Stimulated activated CD8-positive, alpha-beta memory T cell treated with anti-CD3 and anti-CD28 coated beads, Interleukin-4, amount 100 ng/mL, for 1 hour (primary cell): ENCODE measurements at regions not wholly inside any gene's neighbourhood (a gene's known extent, or its start where the extent isn't known, plus 50 kb on each side); places are given as distances from the start of the nearest gene placed in this dataset.
"Not testable (repeated sequence)": the region's sequence is repeated elsewhere in the genome, so short reads cannot be mapped to it uniquely, and the experiment has no call there.

Source experiments
- DNase-seq, 2 donors: peaks; one replicate each; pipeline ENCODE4 v3.0.0-alpha.2; 2020; ENCODE audit warnings: low read depth in 2 of 2, low spot score in 1 of 2

DNA sequence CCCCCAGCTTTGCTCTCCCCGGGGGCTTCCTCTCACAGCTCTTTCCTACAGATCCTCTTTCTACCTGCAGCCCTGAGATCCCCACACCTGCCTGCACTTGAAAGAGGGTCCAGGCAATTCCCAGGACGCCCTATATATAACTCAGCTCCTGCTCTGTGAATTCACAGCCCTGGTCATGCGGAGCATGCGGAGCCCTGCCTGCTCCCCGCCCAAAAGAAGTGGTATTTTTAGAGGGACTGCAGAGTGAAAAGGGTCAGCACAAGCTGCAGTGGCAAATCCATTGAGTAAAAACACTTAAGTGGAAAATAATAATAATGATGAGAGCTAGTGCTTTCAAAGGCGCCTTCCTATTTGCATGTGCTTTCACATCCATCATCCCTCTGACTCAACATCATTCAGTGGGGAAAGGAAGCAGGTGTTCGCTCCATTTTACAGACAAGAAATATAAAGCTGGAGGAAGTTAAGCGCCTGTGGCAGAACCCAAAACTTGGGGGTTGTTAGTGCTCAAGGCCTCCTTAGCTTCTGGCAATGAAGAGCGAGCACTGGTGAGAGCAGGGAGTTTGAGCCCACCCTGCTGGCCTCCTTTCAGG lies 76.3 kb upstream of the LIPC start:
- no peak for DNase-seq

DNA sequence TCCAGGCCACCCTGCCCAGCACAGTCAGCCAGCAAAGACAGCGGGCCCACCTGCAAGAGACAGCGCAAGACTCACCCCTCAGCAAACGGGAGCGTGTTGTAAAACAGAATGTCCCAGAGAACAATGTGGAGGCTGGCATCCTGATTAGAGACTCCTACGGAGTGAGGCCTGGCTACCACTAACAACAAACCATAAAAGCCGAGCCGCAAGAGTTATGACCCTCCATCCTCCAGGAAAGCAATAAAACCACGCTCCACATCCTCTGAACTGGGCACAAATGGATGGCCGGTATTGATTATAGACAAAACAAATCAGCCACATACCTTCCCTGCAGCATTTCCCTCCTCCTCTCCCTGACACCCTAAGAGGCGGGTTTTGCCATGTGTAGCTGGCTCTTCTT lies 75.8 kb upstream of the LIPC start:
- DNase-seq, result no peak

DNA sequence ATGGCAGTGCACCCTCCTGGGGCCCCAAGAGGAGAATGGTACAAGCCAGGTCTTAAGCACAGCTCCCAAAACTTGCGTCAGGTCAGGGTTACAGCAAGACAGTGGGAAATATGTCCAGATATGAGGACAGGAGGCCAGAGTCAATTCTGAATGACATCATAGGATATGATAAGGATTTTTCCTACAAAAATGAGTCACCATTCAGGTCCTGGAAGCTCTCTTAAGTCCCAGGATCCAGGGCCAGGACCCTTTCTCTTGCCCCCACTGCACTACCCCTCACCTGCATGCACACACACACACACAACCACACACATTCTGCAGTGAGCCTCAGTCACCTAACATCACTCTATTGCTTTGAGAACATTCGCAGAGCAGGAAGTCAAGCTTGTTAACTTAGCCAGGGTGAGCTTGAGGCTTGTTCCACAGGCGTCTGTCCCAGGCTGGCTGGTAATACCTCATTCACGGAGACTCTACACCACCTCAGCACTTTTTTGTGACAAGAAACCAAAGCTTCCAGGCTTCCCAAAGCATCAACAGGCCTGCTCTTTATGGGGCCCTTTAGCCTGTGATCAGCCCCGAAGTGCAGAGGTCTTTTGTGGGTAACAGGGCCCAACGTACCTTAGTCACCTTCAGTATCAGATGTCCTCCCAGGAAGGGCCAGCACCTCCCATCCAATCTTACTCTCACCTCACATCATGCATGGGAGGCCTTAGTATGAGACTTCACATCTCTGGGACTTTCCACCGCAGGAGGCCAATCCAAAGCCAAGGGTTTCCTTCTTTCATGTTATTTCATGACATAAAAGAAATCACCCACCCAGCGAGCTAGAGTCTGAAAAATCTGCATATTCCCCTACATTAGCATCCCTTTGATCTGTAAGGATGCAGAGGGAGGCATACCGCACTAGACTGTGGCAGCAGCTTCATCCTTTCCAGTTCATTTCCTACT lies 74.0 kb upstream of the LIPC start:
- no peak for DNase-seq

DNA sequence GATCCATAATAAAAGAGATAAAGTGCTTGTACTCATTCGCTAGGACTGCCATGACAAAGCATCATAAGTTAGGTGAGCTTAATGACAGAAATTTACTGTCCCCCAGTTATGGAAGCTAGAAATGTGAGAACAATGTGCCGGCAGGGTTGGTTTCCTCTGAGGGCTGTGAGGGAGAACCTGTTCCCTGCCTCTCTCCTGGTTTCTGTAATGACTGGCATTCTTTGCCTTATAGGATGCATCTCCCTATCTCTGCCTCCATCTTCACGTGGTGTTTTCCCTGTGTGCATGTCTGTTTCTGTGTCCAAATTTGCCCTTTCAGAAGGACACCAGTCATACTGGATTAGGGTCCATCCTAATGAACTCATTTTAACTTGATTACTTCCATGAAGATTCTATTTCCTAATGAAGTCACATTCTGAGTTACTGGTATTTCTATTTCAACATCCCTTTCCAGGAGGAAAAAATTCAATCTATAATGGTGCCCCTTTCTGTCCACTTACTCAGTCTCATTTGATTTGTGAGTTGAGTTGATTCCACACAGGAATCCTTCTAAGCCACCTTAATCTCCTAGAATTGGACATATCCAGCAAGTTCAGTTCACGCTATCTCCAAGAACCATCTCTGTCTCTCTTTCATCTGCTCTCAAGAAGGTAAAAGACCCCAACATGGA lies 71.2 kb upstream of the LIPC start:
- no peak for DNase-seq

DNA sequence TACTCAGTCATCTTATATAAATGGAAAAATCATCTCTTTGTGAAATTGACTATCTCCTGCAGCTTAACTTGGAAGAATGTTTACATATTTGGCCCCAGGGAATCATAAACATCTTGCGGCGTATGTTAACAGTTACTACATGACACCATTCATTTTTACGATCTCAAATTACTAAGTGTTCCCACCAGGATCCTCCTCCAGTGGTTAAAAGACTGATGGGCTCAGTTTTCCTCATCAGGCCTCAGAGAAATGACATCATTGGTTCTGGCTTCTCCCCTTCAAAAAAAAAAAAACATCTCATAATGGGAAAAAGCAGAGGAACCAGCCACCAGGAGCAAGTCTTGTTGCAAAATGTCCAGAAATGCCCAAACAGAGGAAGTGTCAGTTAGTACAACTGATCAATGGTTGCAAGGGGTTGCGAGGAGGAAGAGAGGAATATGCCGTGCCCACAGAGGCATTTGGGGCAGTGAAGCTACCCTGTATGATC lies 70.5 kb upstream of the LIPC start:
- no peak for DNase-seq

DNA sequence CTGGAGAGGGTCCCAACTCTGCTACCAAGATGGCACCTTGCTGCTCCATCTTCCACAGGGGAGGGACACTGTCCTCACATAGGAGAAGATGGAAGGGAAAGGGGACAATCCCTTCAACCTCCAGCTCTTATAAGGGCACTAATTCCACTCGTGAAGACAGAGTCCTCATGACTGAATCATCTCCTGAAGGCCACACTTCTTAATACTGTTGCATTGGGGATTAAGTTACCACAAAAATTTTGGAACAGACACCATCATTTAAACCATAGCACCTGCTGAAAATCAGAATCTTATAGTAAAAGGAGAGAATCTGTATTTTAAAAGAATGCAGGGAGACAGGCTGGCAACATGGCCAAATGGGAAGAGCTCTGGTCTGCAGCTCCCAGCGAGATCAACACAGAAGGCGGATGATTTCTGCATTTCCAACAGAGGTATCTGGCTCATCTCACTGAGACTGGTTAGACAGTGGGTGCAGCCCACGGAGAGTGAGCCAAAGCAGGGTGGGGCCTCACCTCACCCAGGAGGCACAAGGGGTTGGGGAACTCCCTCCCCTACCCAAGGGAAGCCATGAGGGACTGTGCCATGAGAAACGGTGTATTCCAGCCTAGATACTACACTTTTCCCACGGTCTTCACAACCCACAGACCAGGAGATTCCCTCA lies 69.4 kb upstream of the LIPC start:
- DNase-seq, result no peak

DNA sequence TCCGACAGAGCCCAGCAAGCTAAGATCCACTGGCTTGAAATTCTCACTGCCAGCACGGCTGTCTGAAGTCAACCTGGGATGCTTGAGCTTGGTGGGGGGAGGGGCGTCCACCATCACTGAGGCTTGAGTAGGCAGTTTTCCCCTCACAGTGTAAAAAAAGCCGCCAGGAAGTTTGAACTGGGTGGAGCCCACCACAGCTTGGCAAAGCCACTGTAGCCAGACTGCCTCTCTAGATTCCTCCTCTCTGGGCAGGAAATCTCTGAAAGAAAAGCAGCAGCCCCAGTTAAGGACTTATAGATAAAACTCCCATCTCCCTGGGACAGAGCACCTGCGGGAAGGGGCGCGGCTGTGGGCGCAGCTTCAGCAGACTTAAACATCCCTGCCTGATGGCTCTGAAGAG lies 68.7 kb upstream of the LIPC start:
- not testable (repeated sequence) for DNase-seq

DNA sequence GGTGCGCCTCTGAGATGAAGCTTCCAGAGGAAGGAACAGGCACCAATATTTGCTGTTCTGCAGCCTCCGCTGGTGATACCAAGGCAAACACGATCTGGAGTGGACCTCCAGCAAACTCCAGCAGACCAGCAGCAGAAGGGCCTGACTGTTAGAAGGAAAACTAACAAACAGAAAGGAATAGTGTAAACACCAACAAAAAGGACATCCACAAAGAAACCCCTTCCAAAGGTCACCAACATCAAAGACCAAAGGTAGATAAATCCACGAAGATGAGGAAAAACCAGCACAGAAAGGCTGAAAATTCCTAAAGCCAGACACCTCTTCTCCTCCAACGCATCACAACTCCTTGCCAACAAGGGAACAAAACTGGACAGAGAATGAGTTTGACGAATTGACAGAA lies 68.1 kb upstream of the LIPC start:
- DNase-seq, result not testable (repeated sequence)

DNA sequence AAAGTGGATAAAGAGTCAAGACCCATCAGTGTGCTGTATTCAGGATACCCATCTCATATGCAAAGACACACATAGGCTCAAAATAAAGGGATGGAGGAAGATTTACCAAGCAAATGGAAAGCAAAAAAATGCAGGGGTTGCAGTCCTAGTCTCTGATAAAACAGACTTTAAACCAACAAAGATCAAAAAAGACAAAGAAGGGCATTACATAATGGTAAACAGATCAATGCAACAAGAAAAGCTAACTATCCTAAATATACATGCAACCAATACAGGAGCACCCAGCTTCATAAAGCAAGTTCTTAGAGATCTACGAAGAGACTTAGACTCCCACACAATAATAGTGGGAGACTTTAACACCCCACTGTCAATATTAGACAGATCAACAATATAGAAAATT lies 66.7 kb upstream of the LIPC start:
- not testable (repeated sequence) for DNase-seq

DNA sequence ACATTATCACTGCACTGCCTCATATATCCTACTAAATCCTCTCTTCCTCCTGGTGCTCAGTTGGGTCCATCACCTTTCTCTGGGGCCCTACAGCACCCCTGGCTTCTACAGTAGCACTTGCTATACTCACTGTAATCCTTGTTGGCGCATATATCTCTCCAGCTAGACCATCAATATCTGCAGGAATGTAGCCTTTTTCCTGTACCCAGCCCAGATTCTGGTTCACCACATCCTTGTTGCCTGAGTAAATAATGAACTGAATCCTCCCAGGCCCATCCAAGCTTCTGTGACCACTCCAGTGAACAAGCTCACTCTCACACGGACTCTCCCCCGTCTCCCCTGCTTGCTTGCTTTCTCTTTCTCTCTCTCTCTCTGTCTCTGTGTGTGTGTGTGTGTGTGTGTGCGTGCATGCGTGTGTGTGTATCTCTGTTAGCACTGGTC lies 62.5 kb upstream of the LIPC start:
- DNase-seq, result no peak

DNA sequence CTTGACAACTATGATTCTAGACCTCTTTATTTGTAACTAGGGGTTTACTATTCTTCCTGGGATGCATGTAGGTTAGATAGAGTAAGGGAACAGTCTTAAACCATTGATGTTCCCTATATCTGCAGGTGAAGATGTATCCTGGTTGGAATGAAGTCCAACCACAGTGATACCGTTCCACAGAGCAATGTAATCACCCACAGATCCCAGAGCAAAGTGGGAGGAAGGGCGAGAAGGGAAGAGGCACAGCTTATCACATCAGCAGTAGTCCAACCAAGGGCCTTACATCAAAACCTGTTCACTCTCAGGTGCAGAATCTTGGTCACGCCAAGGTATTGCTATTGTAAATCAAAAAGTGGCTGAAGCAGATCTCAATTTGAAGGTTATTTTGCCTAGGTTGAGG lies 61.8 kb upstream of the LIPC start:
- no peak for DNase-seq

DNA sequence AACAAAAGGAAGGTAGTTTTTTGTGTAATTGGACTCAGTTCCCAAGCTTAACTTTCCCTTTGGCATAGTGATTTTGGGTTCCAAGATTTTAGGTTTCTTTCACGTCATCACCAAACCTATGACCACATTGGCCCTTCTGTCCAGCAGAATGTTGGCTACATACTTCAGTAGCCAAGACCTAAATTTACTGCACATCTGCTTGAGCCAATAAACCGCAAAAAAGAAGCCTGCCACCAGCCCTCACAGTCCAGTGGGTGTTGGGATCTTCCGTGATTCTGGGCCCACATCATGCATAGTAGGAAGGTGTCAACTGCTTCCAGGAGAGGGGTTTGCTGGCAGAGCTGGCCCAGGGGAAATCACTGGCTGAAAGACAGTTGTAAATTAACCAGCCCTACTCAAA lies 57.6 kb upstream of the LIPC start:
- DNase-seq, result no peak

DNA sequence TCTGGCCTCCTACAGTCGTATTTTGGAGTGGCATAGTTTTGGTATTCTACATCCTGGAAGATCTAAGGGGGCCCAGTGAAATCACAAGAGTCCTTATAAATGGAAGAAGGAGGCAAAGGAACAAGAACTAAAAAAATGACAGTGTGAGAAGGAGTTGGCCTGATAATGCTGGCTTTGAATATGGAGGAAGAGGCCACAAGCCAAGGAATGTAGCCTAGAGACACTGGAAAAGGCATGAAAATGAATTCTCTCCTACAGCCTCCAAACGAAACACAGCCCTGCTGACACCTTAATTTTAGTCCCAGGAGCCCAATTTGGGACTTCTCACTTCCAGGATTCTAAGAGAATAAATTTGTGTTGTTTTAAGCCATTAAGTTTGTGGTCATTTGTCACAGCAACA lies 54.6 kb upstream of the LIPC start:
- DNase-seq, result no peak

DNA sequence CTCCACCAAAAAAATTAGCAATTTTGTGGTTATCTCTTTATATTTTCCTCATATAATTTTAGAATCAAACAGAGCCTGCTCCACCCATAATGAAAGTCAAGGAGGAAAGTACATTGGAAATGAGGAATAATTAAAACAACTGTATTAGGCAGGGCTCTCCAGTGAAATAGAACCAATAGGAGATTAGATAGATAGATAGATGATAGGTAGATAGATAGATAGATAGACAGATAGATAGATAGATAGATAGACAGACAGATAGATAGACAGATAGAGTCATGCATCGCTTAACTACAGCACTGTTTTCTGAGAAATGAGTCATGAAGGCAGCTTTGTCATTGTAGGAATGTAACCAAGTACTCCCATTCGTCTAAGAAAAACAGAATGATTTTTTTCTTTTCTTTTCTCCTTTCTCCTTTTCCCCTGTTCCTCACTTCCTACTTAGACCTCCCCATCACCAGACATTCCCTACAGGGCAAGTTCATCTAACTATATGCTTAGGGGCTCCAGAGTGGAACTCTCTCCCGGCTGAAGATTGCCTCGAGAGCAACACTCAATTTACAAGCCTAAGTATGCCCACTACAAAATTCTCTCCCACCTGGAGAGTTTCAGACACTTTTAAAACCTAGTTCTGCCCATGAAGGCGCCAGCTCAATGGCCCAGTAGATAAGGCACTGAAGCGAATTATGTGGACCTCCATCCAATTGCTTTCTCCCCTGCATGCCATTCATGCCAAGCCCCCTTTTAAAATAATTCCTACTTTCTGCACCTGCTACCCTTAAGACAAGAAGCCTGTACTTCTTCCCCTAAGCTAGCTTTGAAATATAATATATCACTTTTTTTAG lies 53.3 kb upstream of the LIPC start:
- DNase-seq, result no peak

DNA sequence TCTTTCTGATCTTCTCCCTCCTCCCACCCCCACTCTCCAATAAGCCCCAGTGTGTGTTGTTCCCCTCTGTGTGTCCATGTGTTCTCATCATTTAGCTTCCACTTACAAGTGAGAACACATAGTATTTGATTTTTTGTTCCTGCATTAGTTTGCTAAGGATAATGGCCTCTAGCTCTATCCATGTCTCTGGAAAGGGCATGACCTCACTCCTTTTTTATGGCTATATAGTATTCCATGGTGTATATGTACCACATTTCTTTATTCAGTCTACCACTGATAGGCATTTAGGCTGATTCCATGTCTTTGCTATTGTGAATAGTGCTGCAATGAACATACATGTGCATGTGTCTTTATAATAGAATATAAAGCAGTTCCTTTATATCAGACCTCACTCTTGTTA lies 52.3 kb upstream of the LIPC start:
- not testable (repeated sequence) for DNase-seq

DNA sequence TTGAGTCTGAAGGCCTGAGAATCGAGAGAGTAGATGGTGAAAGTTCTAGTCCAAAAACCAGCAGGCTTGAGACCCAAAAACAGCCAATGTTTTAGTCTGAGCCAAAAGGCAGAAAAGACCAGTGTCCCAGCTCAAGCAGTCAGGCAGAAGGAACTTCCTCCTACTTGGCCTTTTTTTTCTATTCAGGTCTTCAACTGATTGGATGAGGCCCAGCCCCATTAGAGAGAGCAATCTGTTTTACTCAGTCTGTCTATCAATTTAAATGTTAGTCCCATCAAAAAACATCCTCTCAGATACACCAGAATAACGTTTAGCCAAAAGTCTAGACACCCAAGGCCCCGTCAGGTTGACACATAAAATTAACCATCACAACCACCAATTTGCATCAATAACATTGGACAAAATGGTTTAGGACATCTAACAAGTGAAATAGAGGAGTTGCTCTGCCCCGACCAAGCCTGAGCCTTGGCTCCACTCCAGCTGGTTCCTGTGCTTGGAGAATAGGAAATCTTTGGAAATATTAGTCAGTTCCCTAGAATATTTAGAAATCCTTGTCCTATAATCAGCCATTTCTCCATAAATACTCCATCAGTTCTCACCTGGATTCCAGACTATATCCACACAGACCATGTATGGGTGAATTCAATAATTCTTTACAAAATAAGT lies 51.4 kb upstream of the LIPC start:
- no peak for DNase-seq

DNA sequence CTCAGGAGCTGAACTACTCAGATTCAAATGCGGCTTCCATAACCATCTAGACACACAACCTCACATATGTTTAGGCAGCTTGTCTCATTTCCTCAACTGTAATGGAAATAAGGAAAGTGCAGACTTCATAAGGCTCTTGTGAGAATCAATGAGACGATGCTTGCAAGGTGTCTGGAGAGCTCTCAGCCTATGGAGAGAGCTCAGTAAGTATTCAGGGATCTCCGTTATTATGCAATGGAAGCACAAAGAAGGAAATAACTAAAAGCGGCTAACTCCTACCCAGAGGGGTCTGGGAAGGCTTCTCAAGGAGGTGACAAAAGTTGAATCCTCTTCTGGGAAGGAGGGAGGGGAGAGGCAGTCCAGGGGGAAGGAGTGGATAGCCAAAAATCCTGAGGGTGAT lies 50.1 kb upstream of the LIPC start:
- no peak for DNase-seq
